Hepatocyte (in vitro differentiated cells): ENCODE measurements at regions not wholly inside any gene's neighbourhood (a gene's known extent, or its start where the extent isn't known, plus 50 kb on each side); places are given as distances from the start of the nearest gene placed in this dataset.

ENCODE experiments used
- DNase-seq: peaks from one replicate; pipeline ENCODE4 v3.0.0-alpha.2; 2016; ENCODE audit warnings: low spot score
- H2AFZ ChIP-seq: fragments of 200-600 bp; sonication (generic); 2 replicates; pipeline ENCODE4 v1.6.0; 2016; ENCODE audit warnings: antibody characterized with exemption, mild to moderate bottlenecking
- H3K27ac ChIP-seq: fragments of 200-600 bp; sonication (generic); 2 replicates; pipeline ENCODE4 v1.5.1; 2016; ENCODE audit warnings: mild to moderate bottlenecking
- H3K27me3 ChIP-seq: fragments of 200-600 bp; sonication (generic); 2 replicates; pipeline ENCODE4 v1.6.1; 2016
- H3K36me3 ChIP-seq: fragments of 200-600 bp; sonication (generic); replicated peaks from 2 replicates; pipeline ENCODE4 v1.5.1; 2016; ENCODE audit warnings: low read depth; ENCODE audit not compliant: insufficient read depth
- H3K4me1 ChIP-seq: fragments of 200-600 bp; sonication (generic); 2 replicates; pipeline ENCODE4 v1.5.1; 2016; ENCODE audit warnings: mild to moderate bottlenecking, moderate library complexity; ENCODE audit not compliant: insufficient read depth
- H3K4me2 ChIP-seq: fragments of 200-600 bp; sonication (generic); 2 replicates; pipeline ENCODE4 v1.6.0; 2016
- H3K4me3 ChIP-seq: fragments of 200-600 bp; sonication (generic); 2 replicates; pipeline ENCODE4 v1.5.1; 2016; ENCODE audit warnings: mild to moderate bottlenecking
- H3K79me2 ChIP-seq: fragments of 200-600 bp; sonication (generic); 2 replicates; pipeline ENCODE4 v1.6.0; 2017; ENCODE audit warnings: mild to moderate bottlenecking
- H3K9me2 ChIP-seq: fragments of 200-600 bp; sonication (generic); replicated peaks from 2 replicates; pipeline ENCODE4 v1.6.0; 2017; ENCODE audit warnings: mild to moderate bottlenecking; ENCODE audit not compliant: insufficient read depth
- H3K9me3 ChIP-seq: fragments of 200-600 bp; sonication (generic); 2 replicates; pipeline ENCODE4 v1.5.1; 2016; ENCODE audit warnings: low read depth, mild to moderate bottlenecking
- H4K20me1 ChIP-seq: fragments of 200-600 bp; sonication (generic); 2 replicates; pipeline ENCODE4 v1.6.0; 2016; ENCODE audit warnings: mild to moderate bottlenecking; ENCODE audit not compliant: insufficient read depth, poor library complexity, severe bottlenecking
- EZH2 ChIP-seq: fragments of 200-600 bp; sonication (generic); IDR thresholded peaks from 2 replicates; pipeline ENCODE4 v1.6.1; 2016; ENCODE audit warnings: antibody characterized with exemption, mild to moderate bottlenecking, borderline replicate concordance
- EZH2phosphoT487 ChIP-seq: fragments of 200-600 bp; sonication (generic); IDR thresholded peaks from one replicate; pipeline ENCODE4 v1.6.1; 2018; ENCODE audit warnings: antibody characterized with exemption, mild to moderate bottlenecking, low read depth, moderate library complexity; ENCODE audit not compliant: unreplicated experiment, severe bottlenecking
- WGBS: methylation state at CpG from one replicate; pipeline ENCODE4 v1.1.6; 2016; ENCODE audit warnings: low lambda C conversion rate; ENCODE audit errors: missing lambda C conversion rate; 5-methylcytosine and 5-hydroxymethylcytosine counted together
- TF ChIP-seq, protein P1 (sequence below): fragments of 200-600 bp; sonication (generic); IDR thresholded peaks from 2 replicates; pipeline ENCODE4 v1.5.1; 2016; ENCODE audit warnings: antibody characterized with exemption, mild to moderate bottlenecking; ENCODE audit not compliant: poor library complexity

DNA sequence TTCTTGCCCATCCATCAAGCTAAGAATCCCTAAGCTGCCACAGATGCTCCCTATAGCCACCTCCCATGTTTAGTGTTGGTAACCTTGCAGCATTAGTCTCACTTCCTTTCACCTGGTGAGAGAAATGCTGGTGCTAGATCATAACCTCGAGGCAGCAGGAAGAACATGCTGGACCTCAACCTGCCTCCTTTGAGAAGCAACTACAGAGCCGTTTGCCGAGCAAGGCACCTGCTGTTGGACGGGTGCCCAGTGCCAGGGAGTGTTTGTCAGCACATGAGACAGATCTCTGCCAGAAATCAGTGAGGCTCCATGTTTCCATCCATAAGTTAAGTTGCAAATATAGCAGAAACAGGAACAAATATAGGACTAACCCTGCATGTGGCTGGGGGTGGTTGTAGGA, 955.7 kb downstream of the TUSC7 start:
- no peaks in the 10 kb centered on the region for H3K36me3 ChIP-seq
- no peak overlapping the region for H3K4me3 ChIP-seq
- no peaks in the 10 kb centered on the region for H4K20me1 ChIP-seq
- no peaks in the 10 kb centered on the region for H3K4me1 ChIP-seq
- TF ChIP-seq, protein P1, sequence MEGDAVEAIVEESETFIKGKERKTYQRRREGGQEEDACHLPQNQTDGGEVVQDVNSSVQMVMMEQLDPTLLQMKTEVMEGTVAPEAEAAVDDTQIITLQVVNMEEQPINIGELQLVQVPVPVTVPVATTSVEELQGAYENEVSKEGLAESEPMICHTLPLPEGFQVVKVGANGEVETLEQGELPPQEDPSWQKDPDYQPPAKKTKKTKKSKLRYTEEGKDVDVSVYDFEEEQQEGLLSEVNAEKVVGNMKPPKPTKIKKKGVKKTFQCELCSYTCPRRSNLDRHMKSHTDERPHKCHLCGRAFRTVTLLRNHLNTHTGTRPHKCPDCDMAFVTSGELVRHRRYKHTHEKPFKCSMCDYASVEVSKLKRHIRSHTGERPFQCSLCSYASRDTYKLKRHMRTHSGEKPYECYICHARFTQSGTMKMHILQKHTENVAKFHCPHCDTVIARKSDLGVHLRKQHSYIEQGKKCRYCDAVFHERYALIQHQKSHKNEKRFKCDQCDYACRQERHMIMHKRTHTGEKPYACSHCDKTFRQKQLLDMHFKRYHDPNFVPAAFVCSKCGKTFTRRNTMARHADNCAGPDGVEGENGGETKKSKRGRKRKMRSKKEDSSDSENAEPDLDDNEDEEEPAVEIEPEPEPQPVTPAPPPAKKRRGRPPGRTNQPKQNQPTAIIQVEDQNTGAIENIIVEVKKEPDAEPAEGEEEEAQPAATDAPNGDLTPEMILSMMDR = no peak
- no peak for TF ChIP-seq EZH2phosphoT487
- no peak for TF ChIP-seq EZH2
- H3K9me3 ChIP-seq = no peaks in the 10 kb centered on the region
- peak; percentile 5 for DNase-seq
- no peak overlapping the region for H2AFZ ChIP-seq
- 89% methylated on average over 4 of the region's 4 CpGs for WGBS
- H3K4me2 ChIP-seq = no peak overlapping the region
- H3K27me3 ChIP-seq = no peaks in the 10 kb centered on the region
- no peaks in the 10 kb centered on the region for H3K79me2 ChIP-seq
- no peak overlapping the region for H3K27ac ChIP-seq
- H3K9me2 ChIP-seq = no peaks in the 10 kb centered on the region

DNA sequence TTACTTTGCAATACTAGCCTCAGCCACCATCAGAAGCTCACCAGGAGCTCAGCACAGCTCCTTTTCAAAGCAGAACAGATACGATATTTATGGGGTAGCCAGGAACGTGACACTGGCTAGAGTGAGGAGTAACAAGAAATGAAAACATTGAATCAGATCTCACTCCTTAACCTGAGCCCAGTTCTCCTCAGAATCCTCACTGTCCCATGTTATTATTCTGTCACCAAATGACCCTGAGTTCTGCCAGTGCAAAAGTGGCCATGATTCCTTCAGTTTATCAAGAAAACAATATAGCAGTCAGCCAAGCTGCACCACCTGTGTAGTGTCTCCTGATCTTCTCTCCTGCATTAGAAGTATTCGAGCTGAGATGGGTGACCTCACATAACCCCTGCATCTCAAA, 956.7 kb downstream of the TUSC7 start:
- WGBS = 36% methylated on average over 3 of the region's 3 CpGs
- Histone ChIP-seq H3K27ac (no peak overlapping the region), H3K9me3 (no peaks in the 10 kb centered on the region), H3K4me2 (no peak overlapping the region), H3K27me3 (no peaks in the 10 kb centered on the region), H2AFZ (no peak overlapping the region), H3K4me1 (no peaks in the 10 kb centered on the region), H3K9me2 (no peaks in the 10 kb centered on the region), H4K20me1 (no peaks in the 10 kb centered on the region), H3K4me3 (no peak overlapping the region), H3K36me3 (no peaks in the 10 kb centered on the region), H3K79me2 (no peaks in the 10 kb centered on the region)
- no peak for DNase-seq
- TF ChIP-seq EZH2 (no peak), EZH2phosphoT487 (no peak)
- TF ChIP-seq, protein P1 = no peak

DNA sequence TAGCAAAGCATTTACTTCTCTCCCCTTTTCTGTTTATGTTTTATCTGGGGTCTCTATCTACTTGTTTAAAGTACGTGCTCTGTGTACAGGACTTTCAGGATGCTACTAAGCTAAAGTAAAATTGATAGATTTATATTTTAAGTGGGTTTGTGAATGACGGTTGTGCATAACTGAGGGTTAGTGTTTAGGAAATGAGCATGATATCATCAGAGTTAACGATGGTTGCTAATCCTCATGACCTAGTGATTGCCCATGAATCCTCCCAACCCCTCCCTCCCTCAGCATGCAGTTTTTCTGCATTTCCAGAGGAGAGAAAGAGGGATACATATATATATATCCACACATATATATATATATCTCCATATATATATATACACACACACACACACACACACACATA, 957.2 kb downstream of the TUSC7 start:
- no peaks in the 10 kb centered on the region for H3K9me3 ChIP-seq
- H3K4me3 ChIP-seq = no peak overlapping the region
- TF ChIP-seq EZH2 (no peak), EZH2phosphoT487 (no peak)
- TF ChIP-seq, protein P1 = no peak
- H3K27me3 ChIP-seq = no peaks in the 10 kb centered on the region
- H3K79me2 ChIP-seq = no peaks in the 10 kb centered on the region
- H4K20me1 ChIP-seq = no peaks in the 10 kb centered on the region
- H3K4me2 ChIP-seq = no peak overlapping the region
- H2AFZ ChIP-seq = no peak overlapping the region
- no peak overlapping the region for H3K27ac ChIP-seq
- DNase-seq = no peak
- WGBS = 31% methylated on average over 3 of the region's 3 CpGs
- no peaks in the 10 kb centered on the region for H3K4me1 ChIP-seq
- no peaks in the 10 kb centered on the region for H3K36me3 ChIP-seq
- no peaks in the 10 kb centered on the region for H3K9me2 ChIP-seq

DNA sequence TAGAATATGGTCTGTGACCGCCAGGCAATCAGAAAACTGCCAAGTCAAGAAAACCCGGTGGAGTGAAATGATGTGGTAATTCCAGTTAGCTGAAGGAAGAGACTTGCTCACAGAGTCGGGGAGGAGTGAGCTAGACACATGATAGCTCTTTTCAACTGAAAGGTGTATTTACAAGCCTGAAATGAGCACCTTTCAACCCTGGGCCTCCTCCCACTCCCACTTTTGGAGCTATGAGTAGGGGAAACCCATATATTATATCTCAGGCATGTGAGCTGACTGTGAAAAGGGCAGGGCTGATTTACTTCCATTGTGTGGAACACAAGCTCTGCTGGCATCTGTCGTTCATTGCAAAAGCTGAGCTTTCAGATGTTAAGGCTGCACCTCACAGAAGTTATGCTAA, 960.2 kb downstream of the TUSC7 start:
- no peaks in the 10 kb centered on the region for H3K4me1 ChIP-seq
- no peaks in the 10 kb centered on the region for H3K9me2 ChIP-seq
- H3K9me3 ChIP-seq = no peaks in the 10 kb centered on the region
- H3K4me3 ChIP-seq = no peak overlapping the region
- DNase-seq = peak; percentile 5
- no peaks in the 10 kb centered on the region for H3K36me3 ChIP-seq
- H2AFZ ChIP-seq = no peak overlapping the region
- WGBS = 71% methylated on average over 4 of the region's 4 CpGs
- H3K27me3 ChIP-seq = no peaks in the 10 kb centered on the region
- no peaks in the 10 kb centered on the region for H3K79me2 ChIP-seq
- H3K27ac ChIP-seq = no peak overlapping the region
- no peak overlapping the region for H3K4me2 ChIP-seq
- TF ChIP-seq EZH2phosphoT487 = no peak
- TF ChIP-seq, protein P1 = no peak
- no peak for TF ChIP-seq EZH2
- H4K20me1 ChIP-seq = no peaks in the 10 kb centered on the region
